Coronary artery (tissue), 2 donors: ENCODE measurements at regions not wholly inside any gene's neighbourhood (a gene's known extent, or its start where the extent isn't known, plus 50 kb on each side); places are given as distances from the start of the nearest gene placed in this dataset.
"Not testable (repeated sequence)": the region's sequence is repeated elsewhere in the genome, so short reads cannot be mapped to it uniquely, and the experiment has no call there.

ENCODE experiments used
- DNase-seq: peaks from one replicate; pipeline ENCODE4 v3.0.0-alpha.2; 2017; ENCODE audit warnings: low spot score
- H3K27ac ChIP-seq, 2 donors: fragments of 200-600 bp; sonication (generic); one replicate each; pipeline ENCODE4 v1.5.1; 2016 to 2019
- H3K4me3 ChIP-seq: fragments of 200-600 bp; sonication (generic); 2 replicates; pipeline ENCODE4 v1.5.1; 2016; ENCODE audit warnings: mild to moderate bottlenecking, moderate library complexity
- CTCF ChIP-seq: fragments of 200-600 bp; sonication (generic); IDR thresholded peaks from one replicate; pipeline ENCODE4 v1.5.1; 2019; ENCODE audit warnings: antibody characterized with exemption

GRCh38 chr1:166588741-166589140 is 250.5 kb upstream of the POGK start:
- H3K27ac ChIP-seq = no peak overlapping the region
- H3K4me3 ChIP-seq = no peak overlapping the region
- no peak for TF ChIP-seq CTCF
- DNase-seq = no peak

- H3K4me3 ChIP-seq = no peak overlapping the region
- TF ChIP-seq CTCF = no peak
- no peak for DNase-seq
- H3K27ac ChIP-seq = no peak overlapping the region
These were observed 249.1 kb upstream of the POGK start for GRCh38 chr1:166590161-166590560.

- DNase-seq = no peak
- no peak overlapping the region for H3K27ac ChIP-seq
- no peak overlapping the region for H3K4me3 ChIP-seq
- no peak for TF ChIP-seq CTCF
These were observed 244.6 kb upstream of the POGK start for GRCh38 chr1:166594646-166595045.

- no peak for DNase-seq
- H3K27ac ChIP-seq = no peak overlapping the region
- no peak for TF ChIP-seq CTCF
- H3K4me3 ChIP-seq = no peak overlapping the region
These were observed 241.8 kb upstream of the POGK start for GRCh38 chr1:166597516-166597915.

- TF ChIP-seq CTCF = no peak
These were observed 238.7 kb upstream of the POGK start for GRCh38 chr1:166600574-166600973.

GRCh38 chr1:166601650-166602278 is 237.5 kb upstream of the POGK start:
- Histone ChIP-seq H3K4me3 (no peak overlapping the region), H3K27ac (no peak overlapping the region)
- no peak for TF ChIP-seq CTCF
- DNase-seq = no peak

More at GRCh38 chr1:166600574-166600973, 238.7 kb upstream of the POGK start:
- no peak for DNase-seq
- Histone ChIP-seq H3K4me3 (no peak overlapping the region), H3K27ac (no peak overlapping the region)

GRCh38 chr1:166602801-166603200 is 236.5 kb upstream of the POGK start:
- not testable (repeated sequence) for DNase-seq, H3K4me3 ChIP-seq, H3K27ac ChIP-seq
